AG04450 (cell line): ENCODE measurements at regions not wholly inside any gene's neighbourhood (a gene's known extent, or its start where the extent isn't known, plus 50 kb on each side); places are given as distances from the start of the nearest gene placed in this dataset.
"Not testable (repeated sequence)": the region's sequence is repeated elsewhere in the genome, so short reads cannot be mapped to it uniquely, and the experiment has no call there.

Source experiments
- CTCF ChIA-PET: fragments of 300-600, 350-600 bp; formaldehyde crosslinking; extraction: SDS; loops from one replicate; lab custom pipeline; 2022; ENCODE audit warnings: antibody characterized with exemption, inconsistent platforms; lab: Charles Lee
- POLR2A ChIA-PET: fragments of 350-600 bp; formaldehyde crosslinking; extraction: SDS; loops from one replicate; lab custom pipeline; 2021; ENCODE audit warnings: antibody characterized with exemption, inconsistent platforms; lab: Yijun Ruan, JAX
- DNase-seq: peaks from one replicate; pipeline ENCODE4 v3.0.0-alpha.2; 2011; ENCODE audit warnings: low read depth, low spot score
- H3K27ac ChIP-seq: one replicate; pipeline ENCODE4 v1.5.1; 2012; ENCODE audit warnings: low read depth, low read length, control low read depth
- H3K27me3 ChIP-seq: one replicate; pipeline ENCODE4 v1.6.0; 2012; ENCODE audit warnings: low read length; ENCODE audit not compliant: control insufficient read depth, insufficient read depth
- H3K4me3 ChIP-seq: 2 replicates; pipeline ENCODE4 v1.5.1; 2011; ENCODE audit warnings: mild to moderate bottlenecking, low read depth, low read length, control low read depth
- H3K9me3 ChIP-seq: 2 replicates; pipeline ENCODE4 v1.5.1; 2012; ENCODE audit warnings: low read length; ENCODE audit not compliant: control insufficient read depth, insufficient read depth
- TF ChIP-seq, protein P1 (sequence below): IDR thresholded peaks from 2 replicates; pipeline ENCODE4 v1.5.1; 2011; ENCODE audit warnings: low read depth, low read length, control low read depth, inconsistent platforms

DNA sequence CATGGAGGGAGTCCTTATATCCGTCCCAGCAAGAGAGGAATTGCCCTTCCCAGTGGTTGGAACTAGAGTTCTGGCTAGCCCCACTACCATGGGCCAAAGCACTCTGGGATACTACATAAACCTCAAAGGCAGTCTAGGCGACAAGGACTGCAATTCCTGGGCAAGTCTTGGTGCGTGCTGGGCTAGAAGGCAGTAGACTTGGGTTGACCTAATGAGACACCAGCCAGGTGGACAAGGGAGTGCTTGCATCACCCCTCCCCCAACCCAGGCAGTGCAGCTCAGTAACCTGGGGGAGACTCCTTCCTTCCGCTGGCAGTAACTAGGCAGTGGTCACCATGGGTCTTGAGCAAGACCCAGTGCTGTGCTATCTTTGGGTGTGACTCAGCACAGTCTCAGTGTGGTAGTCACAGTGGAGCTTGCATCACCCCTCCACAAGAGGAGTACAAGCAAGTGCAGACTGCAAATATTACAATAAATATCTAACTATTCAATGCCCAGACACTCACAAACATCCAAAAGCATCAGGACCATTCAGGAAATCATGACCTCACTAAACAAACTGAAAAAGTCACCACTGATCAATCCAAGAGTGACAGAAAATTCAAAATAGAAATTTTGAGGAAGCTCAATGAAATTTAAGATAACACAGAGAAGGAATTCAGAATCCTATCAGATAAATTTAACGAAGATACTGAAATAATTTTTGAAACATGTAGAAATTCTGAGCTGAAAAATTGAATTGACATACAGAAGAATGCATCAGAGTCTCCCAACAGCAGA, 84.7 kb upstream of the LYPLAL1 start:
- Histone ChIP-seq H3K27ac (peak overlapping the region; percentile 12), H3K9me3 (no peaks in the 10 kb centered on the region), H3K27me3 (no peaks in the 10 kb centered on the region), H3K4me3 (no peak overlapping the region)
- TF ChIP-seq, protein P1, sequence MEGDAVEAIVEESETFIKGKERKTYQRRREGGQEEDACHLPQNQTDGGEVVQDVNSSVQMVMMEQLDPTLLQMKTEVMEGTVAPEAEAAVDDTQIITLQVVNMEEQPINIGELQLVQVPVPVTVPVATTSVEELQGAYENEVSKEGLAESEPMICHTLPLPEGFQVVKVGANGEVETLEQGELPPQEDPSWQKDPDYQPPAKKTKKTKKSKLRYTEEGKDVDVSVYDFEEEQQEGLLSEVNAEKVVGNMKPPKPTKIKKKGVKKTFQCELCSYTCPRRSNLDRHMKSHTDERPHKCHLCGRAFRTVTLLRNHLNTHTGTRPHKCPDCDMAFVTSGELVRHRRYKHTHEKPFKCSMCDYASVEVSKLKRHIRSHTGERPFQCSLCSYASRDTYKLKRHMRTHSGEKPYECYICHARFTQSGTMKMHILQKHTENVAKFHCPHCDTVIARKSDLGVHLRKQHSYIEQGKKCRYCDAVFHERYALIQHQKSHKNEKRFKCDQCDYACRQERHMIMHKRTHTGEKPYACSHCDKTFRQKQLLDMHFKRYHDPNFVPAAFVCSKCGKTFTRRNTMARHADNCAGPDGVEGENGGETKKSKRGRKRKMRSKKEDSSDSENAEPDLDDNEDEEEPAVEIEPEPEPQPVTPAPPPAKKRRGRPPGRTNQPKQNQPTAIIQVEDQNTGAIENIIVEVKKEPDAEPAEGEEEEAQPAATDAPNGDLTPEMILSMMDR: no peak
- ChIA-PET POLR2A (interaction anchor here (0.6 kb wide), 2 partner anchors 104 to 124 kb away, joined by 3 read pairs; no protein-coding TSS in a partner anchor), CTCF (no interaction called here)
- DNase-seq: peak; percentile 78

DNA sequence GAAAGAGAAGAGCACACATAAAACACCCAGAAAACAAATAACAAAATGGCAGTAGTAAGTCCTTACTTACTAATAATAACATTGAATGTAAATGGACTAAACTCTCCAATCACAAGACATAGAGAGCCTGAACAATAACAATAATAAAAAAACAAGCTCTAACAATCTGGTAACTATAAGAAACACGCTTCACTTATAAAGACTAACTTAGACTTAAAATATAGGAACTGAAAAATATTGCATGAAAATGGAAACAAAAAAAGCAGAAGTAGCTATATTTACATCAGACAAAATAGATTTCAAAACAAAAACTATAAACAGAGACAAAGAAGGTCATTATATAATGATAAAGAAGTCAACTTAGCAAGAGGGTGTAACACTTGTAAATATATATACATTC, 83.1 kb upstream of the LYPLAL1 start:
- H3K9me3 ChIP-seq: no peaks in the 10 kb centered on the region
- H3K27ac ChIP-seq: no peak overlapping the region
- DNase-seq: no peak
- CTCF ChIA-PET: no interaction called here
- POLR2A ChIA-PET: no interaction called here
- H3K27me3 ChIP-seq: no peaks in the 10 kb centered on the region
- no peak overlapping the region for H3K4me3 ChIP-seq
- TF ChIP-seq, protein P1: no peak

DNA sequence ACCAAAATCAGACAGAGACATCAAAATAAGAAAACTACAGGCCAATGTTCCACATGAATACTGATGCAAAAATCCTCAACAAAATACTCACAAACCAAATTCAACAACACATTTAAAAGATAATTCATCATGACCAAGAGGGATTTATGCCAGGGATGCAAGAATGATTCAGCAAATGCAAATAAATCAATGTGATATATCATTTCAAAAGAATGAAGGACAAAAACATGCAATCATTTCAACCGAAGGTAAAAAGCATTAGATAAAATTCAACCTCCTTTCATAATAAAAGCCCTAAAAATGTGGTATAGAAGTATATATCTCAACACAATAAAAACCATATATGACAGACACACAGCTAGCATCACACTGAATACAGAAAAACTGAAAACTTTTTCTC, 81.5 kb upstream of the LYPLAL1 start:
- Histone ChIP-seq H3K4me3 (no peak overlapping the region), H3K27ac (no peak overlapping the region), H3K27me3 (no peaks in the 10 kb centered on the region), H3K9me3 (no peaks in the 10 kb centered on the region)
- DNase-seq: no peak
- TF ChIP-seq, protein P1: no peak
- POLR2A ChIA-PET: no interaction called here
- CTCF ChIA-PET: no interaction called here

DNA sequence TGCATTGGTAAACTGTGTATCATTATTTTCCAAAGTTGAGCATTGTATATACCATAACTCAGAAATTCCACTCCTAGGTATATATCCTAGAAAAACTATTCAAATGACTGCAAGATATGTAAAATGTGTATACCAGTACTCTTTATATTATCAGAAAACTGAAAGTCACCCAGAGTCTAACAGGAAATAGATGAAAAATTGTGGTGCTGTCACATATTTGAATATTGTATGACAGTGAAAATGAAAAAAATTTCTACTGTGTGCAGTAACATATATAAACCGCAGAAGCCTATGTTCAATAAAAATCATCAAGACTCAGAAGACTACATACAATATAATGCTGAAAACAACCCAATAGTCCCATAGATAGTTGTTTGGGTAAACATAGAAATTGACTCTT, 74.4 kb upstream of the LYPLAL1 start:
- Histone ChIP-seq H3K9me3 (no peaks in the 10 kb centered on the region), H3K27ac (no peak overlapping the region), H3K4me3 (no peak overlapping the region), H3K27me3 (no peaks in the 10 kb centered on the region)
- TF ChIP-seq, protein P1: no peak
- no peak for DNase-seq
- ChIA-PET CTCF (no interaction called here), POLR2A (no interaction called here)

DNA sequence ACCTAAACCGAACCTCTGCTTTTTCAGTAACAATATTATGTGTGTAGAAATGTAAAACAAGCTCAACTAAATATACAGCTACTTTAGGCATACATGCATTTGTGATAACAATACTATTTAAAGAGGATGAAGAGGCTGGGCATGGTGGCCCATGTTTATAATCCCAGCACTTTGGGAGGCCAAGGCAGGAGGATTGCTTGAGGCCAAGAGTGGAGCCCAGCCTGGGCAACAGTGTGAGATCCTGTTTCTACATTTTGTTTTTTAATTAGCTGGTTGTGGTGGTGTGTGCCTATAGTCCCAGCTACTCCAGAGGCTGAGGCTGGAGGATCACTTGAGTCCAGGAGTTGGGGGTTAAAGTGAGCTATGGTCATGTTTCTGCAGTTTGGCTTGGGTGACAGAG, 73.6 kb upstream of the LYPLAL1 start:
- Histone ChIP-seq H3K9me3 (no peaks in the 10 kb centered on the region), H3K27me3 (no peaks in the 10 kb centered on the region), H3K4me3 (no peak overlapping the region), H3K27ac (no peak overlapping the region)
- ChIA-PET CTCF (no interaction called here), POLR2A (no interaction called here)
- DNase-seq: no peak
- TF ChIP-seq, protein P1: no peak

DNA sequence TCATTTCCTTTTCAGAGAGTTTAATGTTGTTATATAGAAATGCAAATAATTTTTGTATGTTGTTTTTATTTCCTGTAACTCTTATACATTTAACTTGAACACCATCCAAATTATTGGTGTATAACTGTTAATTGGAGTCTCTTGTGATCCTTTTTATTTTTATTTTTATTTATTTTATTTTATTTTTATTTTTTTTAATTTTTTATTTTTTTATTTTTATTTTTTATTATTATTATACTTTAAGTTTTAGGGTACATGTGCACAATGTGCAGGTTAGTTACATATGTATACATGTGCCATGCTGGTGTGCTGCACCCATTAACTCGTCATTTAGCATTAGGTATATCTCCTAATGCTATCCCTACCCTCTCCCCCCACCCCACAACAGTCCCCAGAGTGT, 71.2 kb upstream of the LYPLAL1 start:
- POLR2A ChIA-PET, H3K9me3 ChIP-seq, H3K27ac ChIP-seq, H3K27me3 ChIP-seq, H3K4me3 ChIP-seq, DNase-seq, CTCF ChIA-PET: not testable (repeated sequence)
